ENCODE measurements at regions not wholly inside any gene's neighbourhood (a gene's known extent, or its start where the extent isn't known, plus 50 kb on each side); places are given as distances from the start of the nearest gene placed in this dataset.

GRCh38 chr5:96090215-96090614, 128.6 kb upstream of the ELL2 start:
- Histone ChIP-seq H3K9me2 (ENCODE audit: low read depth, low read length) (no peaks in the 10 kb centered on the region), H2AFZ (ENCODE audit: low read length) (no peak overlapping the region), H3K36me3 (ENCODE audit: insufficient read depth, low read length) (no peaks in the 10 kb centered on the region), H3K27ac (ENCODE audit: low read depth, low read length, poor library complexity, severe bottlenecking) (no peak overlapping the region), H3K4me2 (ENCODE audit: low read length) (no peak overlapping the region), H3K79me2 (ENCODE audit: insufficient read depth, low read length) (no peaks in the 10 kb centered on the region), H3K27me3 (ENCODE audit: insufficient read depth, low read length) (no peaks in the 10 kb centered on the region), H3K9ac (ENCODE audit: low read length) (no peak overlapping the region), H3K4me3 (ENCODE audit: low read depth, low read length, poor library complexity, severe bottlenecking) (no peak overlapping the region), H3K4me1 (ENCODE audit: insufficient read depth, low read length, severe bottlenecking) (no peaks in the 10 kb centered on the region), H3K9me3 (ENCODE audit: low read length) (no peaks in the 10 kb centered on the region), H4K20me1 (ENCODE audit: insufficient read depth, low read length) (no peaks in the 10 kb centered on the region), H3F3A (ENCODE audit: insufficient read depth, low read length) (no peaks in the 10 kb centered on the region)
- no peak for TF ChIP-seq EZH2 (IDR thresholded peaks at IDR 0.05; ENCODE audit: borderline replicate concordance, low read length)
- TF ChIP-seq, protein P1, sequence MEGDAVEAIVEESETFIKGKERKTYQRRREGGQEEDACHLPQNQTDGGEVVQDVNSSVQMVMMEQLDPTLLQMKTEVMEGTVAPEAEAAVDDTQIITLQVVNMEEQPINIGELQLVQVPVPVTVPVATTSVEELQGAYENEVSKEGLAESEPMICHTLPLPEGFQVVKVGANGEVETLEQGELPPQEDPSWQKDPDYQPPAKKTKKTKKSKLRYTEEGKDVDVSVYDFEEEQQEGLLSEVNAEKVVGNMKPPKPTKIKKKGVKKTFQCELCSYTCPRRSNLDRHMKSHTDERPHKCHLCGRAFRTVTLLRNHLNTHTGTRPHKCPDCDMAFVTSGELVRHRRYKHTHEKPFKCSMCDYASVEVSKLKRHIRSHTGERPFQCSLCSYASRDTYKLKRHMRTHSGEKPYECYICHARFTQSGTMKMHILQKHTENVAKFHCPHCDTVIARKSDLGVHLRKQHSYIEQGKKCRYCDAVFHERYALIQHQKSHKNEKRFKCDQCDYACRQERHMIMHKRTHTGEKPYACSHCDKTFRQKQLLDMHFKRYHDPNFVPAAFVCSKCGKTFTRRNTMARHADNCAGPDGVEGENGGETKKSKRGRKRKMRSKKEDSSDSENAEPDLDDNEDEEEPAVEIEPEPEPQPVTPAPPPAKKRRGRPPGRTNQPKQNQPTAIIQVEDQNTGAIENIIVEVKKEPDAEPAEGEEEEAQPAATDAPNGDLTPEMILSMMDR (IDR thresholded peaks at IDR 0.05; ENCODE audit: low read length), result no peak

GRCh38 chr5:96088706-96089498, 127.3 kb upstream of the ELL2 start:
- Histone ChIP-seq H2AFZ (ENCODE audit: low read length) (no peak overlapping the region), H3K27me3 (ENCODE audit: insufficient read depth, low read length) (no peaks in the 10 kb centered on the region), H3K9ac (ENCODE audit: low read length) (no peak overlapping the region), H4K20me1 (ENCODE audit: insufficient read depth, low read length) (no peaks in the 10 kb centered on the region), H3K9me3 (ENCODE audit: low read length) (no peaks in the 10 kb centered on the region), H3F3A (ENCODE audit: insufficient read depth, low read length) (no peaks in the 10 kb centered on the region), H3K79me2 (ENCODE audit: insufficient read depth, low read length) (no peaks in the 10 kb centered on the region), H3K9me2 (ENCODE audit: low read depth, low read length) (no peaks in the 10 kb centered on the region), H3K36me3 (ENCODE audit: insufficient read depth, low read length) (no peaks in the 10 kb centered on the region), H3K4me2 (ENCODE audit: low read length) (no peak overlapping the region), H3K4me3 (ENCODE audit: low read depth, low read length, poor library complexity, severe bottlenecking) (no peak overlapping the region), H3K4me1 (ENCODE audit: insufficient read depth, low read length, severe bottlenecking) (no peaks in the 10 kb centered on the region), H3K27ac (ENCODE audit: low read depth, low read length, poor library complexity, severe bottlenecking) (no peak overlapping the region)
- no peak for TF ChIP-seq EZH2 (IDR thresholded peaks at IDR 0.05; ENCODE audit: borderline replicate concordance, low read length)
- TF ChIP-seq, protein P1 (IDR thresholded peaks at IDR 0.05; ENCODE audit: low read length), result no peak

DNA sequence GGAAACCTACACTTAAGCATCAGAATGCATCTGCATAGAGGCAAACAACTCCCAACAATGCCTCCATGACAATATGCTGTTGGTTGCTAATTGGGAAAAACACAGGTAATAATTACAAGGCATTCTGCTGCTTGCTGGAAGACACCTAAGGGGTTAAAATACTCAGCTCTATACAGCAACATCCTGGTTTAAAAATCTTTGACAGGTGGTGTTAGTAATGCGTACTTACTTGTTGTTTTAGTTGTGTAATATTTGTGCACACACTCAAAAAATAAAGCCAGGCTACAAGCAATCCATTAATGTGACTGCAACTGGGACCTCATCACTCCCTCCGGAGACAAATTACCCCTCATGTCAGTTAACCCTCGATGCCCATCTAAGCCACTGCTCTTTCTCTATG, 126.3 kb upstream of the ELL2 start:
- Histone ChIP-seq H3K4me3 (ENCODE audit: low read depth, low read length, poor library complexity, severe bottlenecking) (no peak overlapping the region), H3K4me1 (ENCODE audit: insufficient read depth, low read length, severe bottlenecking) (no peaks in the 10 kb centered on the region), H3F3A (ENCODE audit: insufficient read depth, low read length) (no peaks in the 10 kb centered on the region), H3K79me2 (ENCODE audit: insufficient read depth, low read length) (no peaks in the 10 kb centered on the region), H3K9me2 (ENCODE audit: low read depth, low read length) (no peaks in the 10 kb centered on the region), H3K9ac (ENCODE audit: low read length) (no peak overlapping the region), H4K20me1 (ENCODE audit: insufficient read depth, low read length) (no peaks in the 10 kb centered on the region), H3K9me3 (ENCODE audit: low read length) (no peaks in the 10 kb centered on the region), H3K4me2 (ENCODE audit: low read length) (no peak overlapping the region), H3K27ac (ENCODE audit: low read depth, low read length, poor library complexity, severe bottlenecking) (no peak overlapping the region), H3K27me3 (ENCODE audit: insufficient read depth, low read length) (no peaks in the 10 kb centered on the region), H3K36me3 (ENCODE audit: insufficient read depth, low read length) (no peaks in the 10 kb centered on the region), H2AFZ (ENCODE audit: low read length) (no peak overlapping the region)
- no peak for TF ChIP-seq EZH2 (IDR thresholded peaks at IDR 0.05; ENCODE audit: borderline replicate concordance, low read length)
- TF ChIP-seq, protein P1 (IDR thresholded peaks at IDR 0.05; ENCODE audit: low read length), result no peak
